Fibroblast of peridontal ligament (primary cell): ENCODE measurements at regions not wholly inside any gene's neighbourhood (a gene's known extent, or its start where the extent isn't known, plus 50 kb on each side); places are given as distances from the start of the nearest gene placed in this dataset.

ENCODE experiments used
- DNase-seq: peaks from one replicate; pipeline ENCODE4 v3.0.0-alpha.2; 2010; ENCODE audit errors: extremely low read depth

DNA sequence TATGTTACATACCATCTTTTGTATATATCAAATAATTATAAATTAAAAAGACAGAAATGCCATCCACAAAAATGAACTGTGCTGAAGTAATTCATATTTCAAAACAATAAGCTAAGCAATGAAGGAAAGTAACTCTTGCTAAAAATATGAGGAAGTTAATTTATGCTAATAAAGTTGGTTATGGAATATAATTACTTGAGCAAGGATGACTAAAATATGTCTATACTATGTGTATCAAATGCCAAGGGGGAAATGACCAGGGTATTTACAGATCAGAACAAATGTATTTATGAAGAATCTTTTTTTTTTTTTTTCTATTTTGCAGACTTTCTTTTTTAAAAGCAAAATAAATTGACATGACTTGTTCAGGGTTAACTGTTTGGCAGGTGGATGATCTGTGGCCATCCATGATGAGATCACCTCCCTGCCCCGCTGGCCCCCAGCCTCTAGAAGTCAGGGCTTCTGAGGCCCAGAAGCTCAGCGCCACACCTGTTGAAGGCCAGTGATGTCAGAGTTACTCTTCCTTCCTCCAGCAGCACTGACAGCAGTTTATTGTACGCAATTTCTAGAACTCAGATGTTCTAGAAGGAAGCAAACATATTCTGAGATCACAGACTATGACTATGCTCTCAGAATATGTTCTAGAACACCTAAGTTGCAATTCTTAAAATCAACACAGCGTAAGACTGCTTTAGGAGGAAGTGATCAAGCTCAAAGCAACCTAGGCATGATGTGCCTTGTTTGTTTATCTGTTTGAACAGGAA lies 196.1 kb upstream of the KLF14 start:
- no peak for DNase-seq

- no peak for DNase-seq
Observed at GRCh38 chr7:130930681-130931080, 196.7 kb upstream of the KLF14 start.

DNA sequence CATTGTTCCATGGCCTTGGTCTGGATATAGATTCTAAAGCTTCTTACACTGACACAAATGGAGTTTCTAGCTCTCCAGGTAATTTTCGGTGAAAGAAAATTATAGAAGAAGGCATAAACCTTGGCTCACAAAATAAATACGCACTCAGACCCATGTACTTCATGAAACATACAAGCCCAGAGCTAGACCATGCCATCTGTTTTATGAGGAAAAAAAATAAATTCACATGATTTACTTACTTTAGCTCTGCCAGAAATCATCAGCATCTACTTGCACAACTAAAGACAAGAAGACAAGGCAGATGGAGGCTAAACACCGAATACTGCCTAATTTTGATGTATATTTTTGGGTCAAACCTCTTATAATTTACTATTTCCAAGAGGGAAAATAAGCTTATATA lies 197.4 kb upstream of the KLF14 start:
- no peak for DNase-seq

DNA sequence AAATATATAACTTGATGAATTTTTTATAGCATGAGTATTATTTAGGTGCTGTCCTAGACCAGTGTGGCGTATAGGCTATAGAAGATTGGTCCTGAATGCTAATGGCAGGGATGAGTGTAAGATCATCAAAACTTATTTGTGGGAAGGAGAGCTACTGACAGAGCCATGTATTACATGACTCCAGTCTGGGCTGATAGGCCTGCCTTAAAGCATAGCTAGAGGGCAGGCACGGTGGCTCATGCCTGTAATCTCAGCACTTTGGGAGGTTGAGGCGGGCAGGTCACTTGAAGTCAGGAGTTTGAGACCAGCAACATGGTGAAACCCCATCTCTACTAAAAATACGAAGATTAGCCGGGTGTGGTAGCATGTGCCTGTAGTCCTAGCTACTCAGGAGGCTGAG lies 198.1 kb upstream of the KLF14 start:
- no peak for DNase-seq

DNA sequence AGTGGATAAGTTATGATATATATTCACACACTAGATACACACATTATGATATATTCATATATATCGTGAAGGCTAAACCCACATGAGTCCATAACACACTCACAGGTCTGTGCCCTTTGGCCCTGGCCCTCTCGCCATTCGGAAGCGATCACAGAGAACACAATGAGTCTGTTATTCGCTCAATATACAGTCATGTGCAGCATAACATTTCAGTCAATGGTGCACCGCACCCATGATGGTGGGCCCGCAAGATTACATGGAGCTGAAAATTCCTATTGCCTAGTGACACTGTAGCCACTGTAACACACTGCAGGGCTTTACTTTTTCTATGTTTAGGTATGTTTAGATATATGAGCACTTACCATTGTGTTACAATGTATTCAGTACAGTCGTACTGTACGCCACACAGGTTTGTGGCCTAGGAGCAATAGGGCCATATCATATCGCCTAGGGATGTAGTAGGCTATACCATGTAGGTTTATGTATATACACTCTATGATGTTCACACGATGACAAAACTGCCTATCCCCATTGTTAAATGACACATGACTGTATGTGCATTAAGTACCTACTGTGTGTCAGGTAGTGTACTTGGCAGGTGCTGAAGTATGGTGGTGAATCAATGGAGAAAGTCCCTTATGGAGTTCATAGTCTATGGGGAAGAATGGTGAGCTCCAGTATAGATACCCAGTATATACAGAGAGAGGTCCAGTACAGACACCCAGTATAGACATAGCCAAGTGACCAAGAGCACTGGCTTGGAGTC lies 198.8 kb upstream of the KLF14 start:
- no peak for DNase-seq

DNA sequence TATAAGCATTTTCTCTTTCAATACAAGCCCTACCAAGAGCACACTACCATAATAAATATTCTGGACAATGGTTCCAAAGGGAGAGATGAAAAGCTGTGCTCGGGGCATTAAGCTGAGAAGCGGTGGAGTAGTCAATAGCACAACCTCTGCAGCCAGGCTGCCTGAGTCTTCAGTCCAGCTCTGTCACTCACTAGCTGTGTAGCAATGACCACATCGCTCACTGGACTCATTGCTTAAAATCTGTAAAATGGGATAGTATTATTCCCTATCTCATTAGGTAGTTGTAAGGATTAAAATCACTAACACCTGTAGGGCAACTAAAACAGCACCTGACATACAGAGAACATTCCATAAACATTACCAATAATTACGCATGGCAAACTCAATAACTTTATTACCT lies 199.9 kb upstream of the KLF14 start:
- DNase-seq: no peak

- no peak for DNase-seq
Observed at GRCh38 chr7:130935564-130936157, 201.7 kb upstream of the KLF14 start.

GRCh38 chr7:130936202-130936931 lies 202.4 kb upstream of the KLF14 start:
- DNase-seq: no peak

GRCh38 chr7:130937016-130937415 lies 203.0 kb upstream of the KLF14 start:
- DNase-seq: no peak

DNA sequence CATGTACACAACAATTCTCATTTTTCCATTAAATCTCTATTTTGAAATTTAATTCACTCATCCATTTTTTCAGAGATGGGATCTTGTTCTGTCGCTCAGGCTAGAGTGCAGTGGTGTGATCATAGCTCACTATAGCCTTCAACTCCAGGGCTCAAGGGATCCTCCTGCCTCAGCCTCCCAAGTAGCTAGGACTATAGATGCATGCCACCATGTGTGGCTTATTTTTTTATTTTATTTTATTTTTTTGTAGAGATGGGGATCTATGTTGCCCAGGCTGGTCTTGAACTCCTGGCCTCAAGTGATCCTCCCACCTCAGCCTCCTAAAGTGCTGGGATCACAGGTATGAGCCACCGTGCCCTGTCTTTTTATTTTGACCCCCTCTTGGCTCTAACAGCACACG lies 203.8 kb upstream of the KLF14 start:
- no peak for DNase-seq

DNA sequence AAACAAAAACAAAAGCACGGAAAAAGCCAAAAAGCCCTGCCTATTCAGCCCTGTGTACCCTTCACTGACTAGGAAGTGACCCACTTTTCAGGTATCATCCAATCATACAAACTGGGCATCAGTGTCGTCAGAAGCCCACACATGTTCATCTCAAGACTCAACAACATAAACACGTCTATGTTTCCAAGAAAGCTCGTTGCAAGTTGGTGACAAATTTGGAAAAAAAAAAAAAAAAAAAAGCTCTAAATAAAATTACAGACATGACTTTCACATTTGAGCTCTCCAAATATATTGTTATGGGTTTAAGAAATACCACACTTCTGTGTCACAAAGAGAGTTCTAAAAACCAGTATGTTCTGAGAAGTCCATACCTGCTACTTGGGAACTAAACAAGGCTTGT lies 204.7 kb upstream of the KLF14 start:
- DNase-seq: peak; percentile 59

- DNase-seq: peak; percentile 67
Observed at GRCh38 chr7:130939321-130940095, 205.5 kb upstream of the KLF14 start.

- DNase-seq: peak; percentile 35
Observed at GRCh38 chr7:130940326-130940725, 206.3 kb upstream of the KLF14 start.

DNA sequence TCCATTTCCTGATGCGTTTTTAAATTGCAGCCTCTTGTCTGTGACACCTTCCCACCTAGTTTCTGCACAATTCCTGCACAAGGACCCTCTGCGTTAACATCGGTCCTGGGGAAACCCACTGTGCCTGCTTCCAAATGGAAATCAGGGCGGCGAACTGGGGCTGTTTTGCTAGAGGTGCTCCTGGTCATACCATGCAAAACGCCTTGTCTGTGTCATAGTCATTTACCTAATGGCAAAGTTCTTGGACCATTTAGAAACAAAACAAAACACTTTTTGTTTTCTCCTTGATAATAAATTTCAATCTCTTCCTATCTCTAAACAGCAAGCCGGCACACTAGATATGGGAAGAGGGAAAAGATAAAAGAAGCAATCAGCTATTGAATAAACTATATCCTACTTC lies 206.9 kb upstream of the KLF14 start:
- no peak for DNase-seq

DNA sequence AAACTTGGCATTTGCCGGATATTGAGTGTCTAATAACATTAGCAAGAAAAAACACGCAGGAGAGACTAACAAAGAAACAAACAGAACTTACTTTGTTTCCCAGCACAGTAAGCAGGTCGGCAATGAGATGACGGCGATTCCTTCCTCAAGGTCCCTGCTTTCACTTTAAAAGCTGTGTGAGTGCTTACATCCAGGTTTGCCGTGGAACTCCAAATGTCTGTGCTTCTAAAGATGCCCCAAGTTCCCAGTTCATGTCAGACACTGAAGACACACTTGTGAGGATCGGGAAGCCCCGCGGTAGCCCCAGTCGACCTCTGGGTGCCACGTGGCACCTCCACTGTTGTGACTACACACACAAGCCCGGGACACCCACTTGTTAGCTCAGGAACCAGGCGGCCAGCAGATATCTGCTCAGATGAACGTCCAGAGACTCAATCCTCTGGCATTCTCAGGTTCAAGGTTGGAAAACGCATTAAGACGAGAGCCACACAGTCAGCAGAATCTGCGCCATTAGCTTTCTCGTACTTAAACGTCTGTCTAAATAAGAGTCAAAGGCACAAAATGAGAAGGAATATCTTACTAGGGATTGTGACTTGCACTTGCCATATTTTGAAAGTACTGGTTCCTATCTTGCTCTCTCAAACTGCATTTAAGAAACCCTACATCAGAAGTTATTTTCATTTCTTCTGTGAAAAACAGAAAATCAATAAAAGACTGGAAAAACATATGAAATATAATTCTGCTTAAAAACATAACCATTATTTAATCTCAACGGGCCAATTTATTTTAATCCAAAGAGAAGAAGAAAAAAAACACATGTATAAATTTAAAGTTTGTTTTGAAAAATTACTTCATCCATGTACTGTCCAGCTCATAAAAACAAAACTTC lies 207.6 kb upstream of the KLF14 start:
- DNase-seq: peak; percentile 81

DNA sequence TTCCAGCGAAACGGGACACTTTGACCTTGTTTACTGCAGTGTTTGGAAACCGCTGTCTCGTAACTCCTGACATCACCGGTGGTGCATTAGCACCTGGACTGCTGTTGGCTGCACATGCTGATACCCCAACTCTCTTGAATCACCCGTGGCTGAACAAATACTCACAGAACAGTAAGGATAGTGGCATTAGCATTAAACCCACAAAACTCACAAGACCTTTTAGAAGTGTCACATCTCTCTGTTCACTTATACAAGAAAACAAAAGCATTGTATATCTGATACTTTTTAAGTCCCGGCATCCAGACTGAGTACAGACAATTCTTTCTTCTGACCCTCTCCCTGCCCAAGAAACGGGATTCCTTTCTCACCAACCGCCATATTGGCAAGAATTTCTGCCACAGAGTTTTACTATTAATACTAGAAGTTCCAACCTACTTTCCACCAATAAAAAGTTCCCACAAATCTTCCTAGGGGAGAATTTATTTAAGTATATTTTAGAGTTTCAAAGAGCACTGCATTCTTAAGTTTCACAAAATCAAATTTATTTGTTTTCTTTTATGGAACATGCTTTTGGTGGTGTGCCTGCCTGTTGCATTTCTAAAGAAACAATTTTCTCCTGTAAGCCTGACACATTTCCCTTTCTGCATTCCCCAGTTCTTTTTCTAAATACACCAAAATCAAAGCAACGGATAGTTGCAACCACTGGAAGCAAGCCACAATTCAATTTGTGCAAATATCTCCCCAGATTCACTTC lies 208.4 kb upstream of the KLF14 start:
- DNase-seq: peak; percentile 72

GRCh38 chr7:130943336-130943901 lies 209.4 kb upstream of the KLF14 start:
- peak; percentile 94 for DNase-seq

DNA sequence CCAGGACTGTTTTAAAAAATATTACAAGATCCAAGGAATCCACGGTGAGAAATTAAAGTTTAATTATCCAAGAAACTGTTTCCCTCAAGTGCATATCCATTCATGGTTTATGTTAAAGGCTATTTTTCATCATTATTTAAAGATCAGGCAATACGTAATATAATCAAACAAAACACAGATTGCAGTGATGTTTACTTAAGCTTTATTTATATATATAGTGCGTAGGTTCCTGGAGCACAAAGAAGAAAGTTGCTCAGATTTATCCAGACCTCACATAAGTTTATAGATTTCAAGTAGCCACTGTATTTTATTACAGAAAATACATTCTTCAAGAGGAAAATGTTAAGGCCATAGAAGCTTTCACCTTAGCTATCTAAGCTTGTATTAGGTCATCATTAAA lies 210.0 kb upstream of the KLF14 start:
- DNase-seq: no peak

DNA sequence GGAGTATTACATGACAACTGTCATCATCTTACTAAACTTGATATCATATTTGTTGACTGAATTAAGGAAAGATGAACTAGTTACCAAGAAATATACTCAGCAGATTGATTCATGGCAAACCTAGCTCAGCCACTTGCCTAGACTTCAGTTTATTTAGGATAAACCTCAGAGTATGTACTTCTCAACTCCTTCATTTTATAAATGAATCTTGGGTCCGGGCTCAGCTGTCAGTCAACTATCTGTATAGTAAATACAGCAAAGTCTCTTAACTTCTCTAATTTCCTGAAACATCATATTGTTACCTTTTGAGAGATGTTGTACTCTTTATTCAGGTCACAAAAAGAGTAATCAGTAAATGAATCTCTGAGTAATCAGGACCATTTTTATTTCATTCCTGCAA lies 211.0 kb upstream of the KLF14 start:
- no peak for DNase-seq
